Suprapubic skin (tissue), 4 donors: ENCODE measurements at regions not wholly inside any gene's neighbourhood (a gene's known extent, or its start where the extent isn't known, plus 50 kb on each side); places are given as distances from the start of the nearest gene placed in this dataset.

Source experiments
- DNase-seq, 2 donors: peaks; one replicate each; pipeline ENCODE4 v3.0.0-alpha.2; 2019; ENCODE audit warnings: low spot score in 2 of 2
- H3K27ac ChIP-seq: fragments of 200-600 bp; sonication (generic); one replicate; pipeline ENCODE4 v1.5.1; 2019
- H3K27me3 ChIP-seq: fragments of 200-600 bp; sonication (generic); one replicate; pipeline ENCODE4 v1.5.1; 2019
- H3K36me3 ChIP-seq: fragments of 200-600 bp; sonication (generic); one replicate; pipeline ENCODE4 v1.5.1; 2019
- H3K4me1 ChIP-seq: fragments of 200-600 bp; sonication (generic); one replicate; pipeline ENCODE4 v1.5.1; 2019
- H3K4me3 ChIP-seq: fragments of 200-600 bp; sonication (generic); one replicate; pipeline ENCODE4 v1.5.1; 2019; ENCODE audit warnings: mild to moderate bottlenecking
- H3K9me3 ChIP-seq: fragments of 200-600 bp; sonication (generic); one replicate; pipeline ENCODE4 v1.5.1; 2019
- EP300 ChIP-seq: sonication (generic); formaldehyde crosslinking; IDR thresholded peaks from one replicate; pipeline ENCODE4 v1.6.1; 2017; ENCODE audit warnings: antibody characterized with exemption
- POLR2A ChIP-seq, 2 donors: fragments of 450-650 bp; IDR thresholded peaks; one replicate each; pipeline ENCODE4 v1.6.1; 2017; ENCODE audit warnings: antibody characterized with exemption in 2 of 2, mild to moderate bottlenecking in 2 of 2, moderate library complexity in 2 of 2
- POLR2AphosphoS5 ChIP-seq, 3 donors: sonication (generic); formaldehyde crosslinking; IDR thresholded peaks; one replicate each; pipeline ENCODE4 v1.6.1; 2017; ENCODE audit warnings: antibody characterized with exemption in 3 of 3
- WGBS: methylation state at CpG from one replicate; pipeline ENCODE4 v1.1.5; 2018; 5-methylcytosine and 5-hydroxymethylcytosine counted together
- TF ChIP-seq, protein P1 (sequence below), 2 donors: fragments of 200-600 bp in 1 of 2; fragments of 450-650 bp in 1 of 2; sonication (generic) in 1 of 2; IDR thresholded peaks; one replicate each; pipeline ENCODE4 v1.5.1; 2016 to 2019; ENCODE audit warnings: antibody characterized with exemption in 2 of 2, mild to moderate bottlenecking in 1 of 2, moderate library complexity in 1 of 2

DNA sequence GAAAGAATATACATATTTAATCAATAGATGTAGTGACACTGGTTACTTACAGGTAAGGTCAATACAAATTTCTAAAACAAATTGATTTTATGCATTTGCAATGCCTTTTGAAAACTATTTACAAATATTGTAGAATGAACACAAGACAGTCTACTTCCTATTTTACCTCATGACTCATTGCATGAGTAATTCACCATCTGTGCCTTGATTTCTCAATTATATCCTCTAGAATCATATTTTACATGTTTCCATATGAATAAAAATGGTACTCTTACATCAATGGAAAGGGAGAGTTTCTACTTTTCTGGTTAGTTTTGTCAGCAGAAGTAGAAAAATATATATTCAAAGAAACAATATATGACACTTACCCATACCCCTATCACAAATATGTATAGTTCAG lies 203.8 kb upstream of the CDH7 start:
- TF ChIP-seq POLR2A (IDR thresholded peaks at IDR 0.05) (no peak), EP300 (no peak), POLR2AphosphoS5 (IDR thresholded peaks at IDR 0.05) (no peak)
- TF ChIP-seq, protein P1, sequence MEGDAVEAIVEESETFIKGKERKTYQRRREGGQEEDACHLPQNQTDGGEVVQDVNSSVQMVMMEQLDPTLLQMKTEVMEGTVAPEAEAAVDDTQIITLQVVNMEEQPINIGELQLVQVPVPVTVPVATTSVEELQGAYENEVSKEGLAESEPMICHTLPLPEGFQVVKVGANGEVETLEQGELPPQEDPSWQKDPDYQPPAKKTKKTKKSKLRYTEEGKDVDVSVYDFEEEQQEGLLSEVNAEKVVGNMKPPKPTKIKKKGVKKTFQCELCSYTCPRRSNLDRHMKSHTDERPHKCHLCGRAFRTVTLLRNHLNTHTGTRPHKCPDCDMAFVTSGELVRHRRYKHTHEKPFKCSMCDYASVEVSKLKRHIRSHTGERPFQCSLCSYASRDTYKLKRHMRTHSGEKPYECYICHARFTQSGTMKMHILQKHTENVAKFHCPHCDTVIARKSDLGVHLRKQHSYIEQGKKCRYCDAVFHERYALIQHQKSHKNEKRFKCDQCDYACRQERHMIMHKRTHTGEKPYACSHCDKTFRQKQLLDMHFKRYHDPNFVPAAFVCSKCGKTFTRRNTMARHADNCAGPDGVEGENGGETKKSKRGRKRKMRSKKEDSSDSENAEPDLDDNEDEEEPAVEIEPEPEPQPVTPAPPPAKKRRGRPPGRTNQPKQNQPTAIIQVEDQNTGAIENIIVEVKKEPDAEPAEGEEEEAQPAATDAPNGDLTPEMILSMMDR (IDR thresholded peaks at IDR 0.05) = no peak
- no peak overlapping the region for H3K4me3 ChIP-seq
- H3K9me3 ChIP-seq = no peaks in the 10 kb centered on the region
- H3K36me3 ChIP-seq = no peaks in the 10 kb centered on the region
- no peaks in the 10 kb centered on the region for H3K27me3 ChIP-seq
- no peak overlapping the region for H3K27ac ChIP-seq
- H3K4me1 ChIP-seq = no peaks in the 10 kb centered on the region
- no peak for DNase-seq

DNA sequence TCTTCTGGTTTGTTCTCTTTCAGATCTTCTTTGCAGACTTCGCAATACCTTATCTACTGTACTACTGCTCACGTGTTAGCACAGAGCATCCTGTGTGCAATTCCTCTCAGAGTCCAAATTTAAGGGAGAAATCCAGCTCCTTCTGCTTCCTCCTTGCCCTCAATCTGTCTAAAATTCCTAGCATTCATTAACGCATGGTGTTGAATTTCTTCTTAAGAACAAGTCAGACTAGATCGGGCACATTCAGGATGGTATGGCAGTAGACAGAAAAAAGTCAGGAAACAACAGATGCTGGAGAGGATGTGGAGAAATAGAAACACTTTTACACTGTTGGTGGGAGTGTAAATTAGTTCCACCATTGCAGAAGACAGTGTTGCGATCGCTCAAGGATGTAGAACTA lies 206.1 kb upstream of the CDH7 start:
- WGBS = 70% methylated on average over 6 of the region's 6 CpGs
- Histone ChIP-seq H3K27ac (no peak overlapping the region), H3K4me3 (no peak overlapping the region), H3K9me3 (no peaks in the 10 kb centered on the region), H3K4me1 (no peaks in the 10 kb centered on the region), H3K36me3 (no peaks in the 10 kb centered on the region), H3K27me3 (no peaks in the 10 kb centered on the region)
- TF ChIP-seq, protein P1 (IDR thresholded peaks at IDR 0.05) = no peak
- no peak for TF ChIP-seq EP300
- no peak for DNase-seq

DNA sequence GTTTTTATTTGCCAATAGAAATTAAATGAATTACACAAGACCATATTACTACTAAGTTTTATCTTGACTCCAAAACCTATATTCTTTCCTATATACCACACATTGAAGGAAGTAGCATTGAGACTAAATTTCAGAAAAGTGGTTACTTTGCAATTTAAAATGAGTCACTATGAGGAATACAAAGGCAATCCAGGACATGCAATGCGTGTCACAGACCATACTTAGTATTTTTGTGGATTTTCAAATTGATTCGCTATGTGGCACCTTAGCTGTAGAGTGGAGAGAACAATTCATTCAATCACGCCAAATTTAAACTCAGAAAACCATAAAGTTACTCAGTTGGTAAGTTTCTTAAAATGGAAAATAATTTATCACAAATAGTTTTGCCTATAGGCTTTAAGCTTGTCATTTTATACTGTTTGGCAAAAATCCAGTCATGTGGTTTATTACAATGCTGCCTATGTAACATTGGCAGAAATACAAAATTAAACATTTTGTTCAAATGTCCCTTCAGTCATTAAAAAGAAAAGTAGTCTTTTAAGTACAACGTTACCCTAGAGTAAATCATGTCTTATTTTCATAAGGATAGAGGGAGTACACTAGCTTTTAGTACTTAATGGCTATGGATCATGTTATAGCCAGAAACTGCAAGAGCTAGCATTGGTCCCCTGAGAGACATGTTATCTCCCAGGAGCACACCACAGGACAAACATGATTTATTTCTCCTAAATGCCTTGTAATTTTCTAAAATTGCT lies 222.8 kb upstream of the CDH7 start:
- Histone ChIP-seq H3K27me3 (no peaks in the 10 kb centered on the region), H3K4me1 (no peaks in the 10 kb centered on the region), H3K9me3 (no peaks in the 10 kb centered on the region), H3K4me3 (no peak overlapping the region), H3K36me3 (no peaks in the 10 kb centered on the region), H3K27ac (no peak overlapping the region)
- WGBS = 42% methylated on average over 4 of the region's 4 CpGs
- no peak for TF ChIP-seq POLR2AphosphoS5 (IDR thresholded peaks at IDR 0.05)
- TF ChIP-seq, protein P1 (IDR thresholded peaks at IDR 0.05) = no peak
- no peak for TF ChIP-seq EP300
- no peak for TF ChIP-seq POLR2A (IDR thresholded peaks at IDR 0.05)
- no peak for DNase-seq

DNA sequence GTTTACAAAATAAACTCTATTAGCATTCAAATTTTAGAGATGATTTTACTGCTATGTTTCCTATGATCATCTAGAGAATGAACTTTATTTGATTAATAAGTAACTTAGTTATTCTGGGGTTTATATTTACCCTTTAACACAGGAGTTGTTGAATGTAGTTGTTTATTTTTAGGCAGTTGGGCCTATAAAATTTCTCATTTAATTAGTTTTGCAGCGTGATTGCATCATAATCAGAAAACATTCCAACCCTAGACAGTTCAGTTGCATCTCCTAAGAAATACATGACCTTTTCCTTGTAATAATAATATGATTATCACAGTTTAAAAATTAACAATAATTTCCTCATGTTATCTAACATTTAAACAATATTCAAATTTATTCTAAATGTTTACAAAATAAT lies 224.7 kb upstream of the CDH7 start:
- Histone ChIP-seq H3K4me3 (no peak overlapping the region), H3K4me1 (no peaks in the 10 kb centered on the region), H3K9me3 (peaks cover 3% of the 10 kb centered on the region), H3K27me3 (no peaks in the 10 kb centered on the region), H3K27ac (no peak overlapping the region), H3K36me3 (no peaks in the 10 kb centered on the region)
- TF ChIP-seq POLR2AphosphoS5 (IDR thresholded peaks at IDR 0.05) = no peak
- TF ChIP-seq EP300 = no peak
- TF ChIP-seq POLR2A (IDR thresholded peaks at IDR 0.05) = no peak
- TF ChIP-seq, protein P1 (IDR thresholded peaks at IDR 0.05) = no peak
- DNase-seq = no peak
- WGBS = 72% methylated on average over 1 of the region's 1 CpG

DNA sequence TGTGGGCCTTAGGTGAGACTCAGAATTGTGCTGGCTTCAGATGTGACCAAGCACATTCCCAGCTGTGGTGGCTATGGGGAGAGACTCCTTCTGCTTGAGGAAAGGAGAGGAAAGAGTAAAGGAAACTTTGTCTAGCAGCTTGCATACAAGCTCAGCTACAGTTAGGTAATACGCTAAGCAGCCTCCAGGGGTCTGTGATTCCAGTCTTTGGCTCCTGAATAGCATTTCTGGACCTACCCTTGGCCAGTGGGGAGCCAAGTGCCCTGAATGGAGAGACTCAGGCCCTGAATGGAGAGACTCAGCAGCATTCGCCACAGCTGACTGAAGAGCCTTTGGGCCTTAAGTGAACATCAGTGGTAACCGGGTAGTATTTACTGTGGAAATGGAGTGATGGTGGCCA lies 227.4 kb upstream of the CDH7 start:
- no peaks in the 10 kb centered on the region for H3K27me3 ChIP-seq
- TF ChIP-seq POLR2A (IDR thresholded peaks at IDR 0.05) (no peak), POLR2AphosphoS5 (IDR thresholded peaks at IDR 0.05) (no peak), EP300 (no peak)
- TF ChIP-seq, protein P1 (IDR thresholded peaks at IDR 0.05) = no peak
- no peaks in the 10 kb centered on the region for H3K4me1 ChIP-seq
- no peak overlapping the region for H3K27ac ChIP-seq
- WGBS = 98% methylated on average over 3 of the region's 3 CpGs
- DNase-seq = no peak
- H3K4me3 ChIP-seq = no peak overlapping the region
- H3K36me3 ChIP-seq = no peaks in the 10 kb centered on the region
- peaks cover 3% of the 10 kb centered on the region for H3K9me3 ChIP-seq
